ENCODE measurements at regions not wholly inside any gene's neighbourhood (a gene's known extent, or its start where the extent isn't known, plus 50 kb on each side); places are given as distances from the start of the nearest gene placed in this dataset.

- Mint-ChIP-seq H3K27me3 (ENCODE audit: low read depth, unreplicated experiment) (peaks cover 10% of the 10 kb centered on the region), H3K4me1 (ENCODE audit: low read depth, unreplicated experiment) (no peaks in the 10 kb centered on the region)
- FAIRE-seq: no peak
These were observed 120.4 kb upstream of the IRX6 start for GRCh38 chr16:55203570-55203969.

GRCh38 chr16:55204069-55204468, 119.9 kb upstream of the IRX6 start:
- Mint-ChIP-seq H3K4me3 (ENCODE audit: unreplicated experiment) (no peak overlapping the region), H3K4me1 (ENCODE audit: low read depth, unreplicated experiment) (no peaks in the 10 kb centered on the region), H3K36me3 (ENCODE audit: low read depth, unreplicated experiment) (no peaks in the 10 kb centered on the region), H3K9me3 (ENCODE audit: unreplicated experiment) (no peaks in the 10 kb centered on the region), H3K27me3 (ENCODE audit: low read depth, unreplicated experiment) (peaks cover 10% of the 10 kb centered on the region), H3K27ac (ENCODE audit: unreplicated experiment) (no peak overlapping the region)
- H3K4me3 ChIP-seq (ENCODE audit: insufficient read depth, low read depth, low read length): no peak overlapping the region
- H3K9me3 ChIP-seq (ENCODE audit: insufficient read depth, low read depth, low read length): no peaks in the 10 kb centered on the region
- H4K20me1 ChIP-seq (ENCODE audit: insufficient read depth, low read length): no peaks in the 10 kb centered on the region
- TF ChIP-seq EZH2 (IDR thresholded peaks at IDR 0.05; ENCODE audit: insufficient read depth, low read length) (no peak), CTCF (IDR thresholded peaks at IDR 0.05; ENCODE audit: insufficient read depth, low read depth, low read length) (no peak)
- H3K36me3 ChIP-seq (ENCODE audit: insufficient read depth, low read length): no peaks in the 10 kb centered on the region
- FAIRE-seq (no peak), DNase-seq (ENCODE audit: low read depth) (no peak)
- no peaks in the 10 kb centered on the region for H3K79me2 ChIP-seq (ENCODE audit: insufficient read depth, low read length)
- no peaks in the 10 kb centered on the region for H3K4me1 ChIP-seq (ENCODE audit: insufficient read depth, low read length)
- no peak overlapping the region for H3K4me2 ChIP-seq (ENCODE audit: low read length)
- H2AFZ ChIP-seq (ENCODE audit: low read depth, low read length): no peak overlapping the region
- no peak overlapping the region for H3K27ac ChIP-seq (ENCODE audit: low read depth, low read length)
- H3K27me3 ChIP-seq (ENCODE audit: insufficient read depth, low read length): no peaks in the 10 kb centered on the region
- H3K9ac ChIP-seq (ENCODE audit: low read length): no peak overlapping the region

More at GRCh38 chr16:55203570-55203969, 120.4 kb upstream of the IRX6 start:
- H3K27ac ChIP-seq (ENCODE audit: low read depth, low read length): no peak overlapping the region
- TF ChIP-seq EZH2 (IDR thresholded peaks at IDR 0.05; ENCODE audit: insufficient read depth, low read length) (no peak), CTCF (IDR thresholded peaks at IDR 0.05; ENCODE audit: insufficient read depth, low read depth, low read length) (no peak)
- no peak overlapping the region for H3K4me3 ChIP-seq (ENCODE audit: insufficient read depth, low read depth, low read length)
- H4K20me1 ChIP-seq (ENCODE audit: insufficient read depth, low read length): no peaks in the 10 kb centered on the region
- no peak for DNase-seq (ENCODE audit: low read depth)
- Mint-ChIP-seq H3K27ac (ENCODE audit: unreplicated experiment) (no peak overlapping the region), H3K9me3 (ENCODE audit: unreplicated experiment) (peaks cover 4% of the 10 kb centered on the region), H3K4me3 (ENCODE audit: unreplicated experiment) (no peak overlapping the region), H3K36me3 (ENCODE audit: low read depth, unreplicated experiment) (no peaks in the 10 kb centered on the region)
- H3K4me1 ChIP-seq (ENCODE audit: insufficient read depth, low read length): no peaks in the 10 kb centered on the region
- no peak overlapping the region for H3K4me2 ChIP-seq (ENCODE audit: low read length)
- no peak overlapping the region for H3K9ac ChIP-seq (ENCODE audit: low read length)
- no peaks in the 10 kb centered on the region for H3K36me3 ChIP-seq (ENCODE audit: insufficient read depth, low read length)
- H3K79me2 ChIP-seq (ENCODE audit: insufficient read depth, low read length): no peaks in the 10 kb centered on the region
- H2AFZ ChIP-seq (ENCODE audit: low read depth, low read length): no peak overlapping the region
- no peaks in the 10 kb centered on the region for H3K9me3 ChIP-seq (ENCODE audit: insufficient read depth, low read depth, low read length)
- H3K27me3 ChIP-seq (ENCODE audit: insufficient read depth, low read length): no peaks in the 10 kb centered on the region

- no peaks in the 10 kb centered on the region for H4K20me1 ChIP-seq (ENCODE audit: insufficient read depth, low read length)
- H3K4me1 ChIP-seq (ENCODE audit: insufficient read depth, low read length): no peaks in the 10 kb centered on the region
- no peak overlapping the region for H3K4me3 Mint-ChIP-seq (ENCODE audit: unreplicated experiment)
- FAIRE-seq (no peak), DNase-seq (ENCODE audit: low read depth) (no peak)
- H3K9me3 Mint-ChIP-seq (ENCODE audit: unreplicated experiment): peaks cover 2% of the 10 kb centered on the region
- H3K36me3 Mint-ChIP-seq (ENCODE audit: low read depth, unreplicated experiment): no peaks in the 10 kb centered on the region
- no peaks in the 10 kb centered on the region for H3K9me3 ChIP-seq (ENCODE audit: insufficient read depth, low read depth, low read length)
- no peaks in the 10 kb centered on the region for H3K36me3 ChIP-seq (ENCODE audit: insufficient read depth, low read length)
- no peak overlapping the region for H3K9ac ChIP-seq (ENCODE audit: low read length)
- TF ChIP-seq CTCF (IDR thresholded peaks at IDR 0.05; ENCODE audit: insufficient read depth, low read depth, low read length): no peak
- TF ChIP-seq EZH2 (IDR thresholded peaks at IDR 0.05; ENCODE audit: insufficient read depth, low read length): no peak
- H3K4me1 Mint-ChIP-seq (ENCODE audit: low read depth, unreplicated experiment): no peaks in the 10 kb centered on the region
- no peaks in the 10 kb centered on the region for H3K27me3 ChIP-seq (ENCODE audit: insufficient read depth, low read length)
- H2AFZ ChIP-seq (ENCODE audit: low read depth, low read length): no peak overlapping the region
- no peak overlapping the region for H3K4me3 ChIP-seq (ENCODE audit: insufficient read depth, low read depth, low read length)
- H3K27ac ChIP-seq (ENCODE audit: low read depth, low read length): no peak overlapping the region
- peaks cover 10% of the 10 kb centered on the region for H3K27me3 Mint-ChIP-seq (ENCODE audit: low read depth, unreplicated experiment)
- no peaks in the 10 kb centered on the region for H3K79me2 ChIP-seq (ENCODE audit: insufficient read depth, low read length)
- no peak overlapping the region for H3K27ac Mint-ChIP-seq (ENCODE audit: unreplicated experiment)
- no peak overlapping the region for H3K4me2 ChIP-seq (ENCODE audit: low read length)
These were observed 119.1 kb upstream of the IRX6 start for GRCh38 chr16:55204923-55205322.
